Stimulated activated CD8-positive, alpha-beta memory T cell treated with anti-CD3 and anti-CD28 coated beads, Interleukin-12 subunit alpha, Interleukin-12 subunit beta, amount 100 ng/mL, for 24 hours (primary cell): ENCODE measurements at regions not wholly inside any gene's neighbourhood (a gene's known extent, or its start where the extent isn't known, plus 50 kb on each side); places are given as distances from the start of the nearest gene placed in this dataset.

Experiments used
- DNase-seq: peaks from one replicate; pipeline ENCODE4 v3.0.0-alpha.2; 2020; ENCODE audit errors: extremely low read depth

- no peak for DNase-seq
Observed at GRCh38 chr2:8517850-8518498, 163.9 kb upstream of the ID2 start.

GRCh38 chr2:8518979-8519668 lies 162.7 kb upstream of the ID2 start:
- no peak for DNase-seq

DNA sequence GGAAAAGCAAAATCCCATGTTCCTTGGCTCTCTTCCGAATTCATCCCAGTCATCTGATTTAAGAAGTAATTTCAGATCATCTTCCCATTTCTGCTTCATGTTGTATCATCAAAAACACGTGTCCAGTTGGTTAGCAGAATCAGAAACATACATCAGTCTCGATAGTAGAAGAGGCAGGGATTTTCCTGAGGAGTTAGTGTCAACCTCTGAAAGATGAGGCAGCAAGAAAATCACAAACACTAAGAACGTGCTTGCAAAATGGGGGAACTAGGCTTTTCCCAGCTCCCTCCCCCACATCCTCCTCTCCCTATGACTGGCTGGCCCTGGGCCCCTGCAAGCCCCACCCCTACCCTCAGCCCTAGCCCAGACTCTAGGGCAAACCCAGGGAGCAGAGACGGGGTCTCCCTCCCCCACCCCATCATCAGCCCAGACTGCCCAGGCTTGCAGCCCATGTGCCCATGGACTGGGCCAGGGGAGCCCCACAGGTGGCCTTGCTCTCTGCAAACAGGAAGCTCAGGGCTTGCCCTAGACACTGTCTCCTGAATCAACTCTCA lies 161.0 kb upstream of the ID2 start:
- DNase-seq: no peak

DNA sequence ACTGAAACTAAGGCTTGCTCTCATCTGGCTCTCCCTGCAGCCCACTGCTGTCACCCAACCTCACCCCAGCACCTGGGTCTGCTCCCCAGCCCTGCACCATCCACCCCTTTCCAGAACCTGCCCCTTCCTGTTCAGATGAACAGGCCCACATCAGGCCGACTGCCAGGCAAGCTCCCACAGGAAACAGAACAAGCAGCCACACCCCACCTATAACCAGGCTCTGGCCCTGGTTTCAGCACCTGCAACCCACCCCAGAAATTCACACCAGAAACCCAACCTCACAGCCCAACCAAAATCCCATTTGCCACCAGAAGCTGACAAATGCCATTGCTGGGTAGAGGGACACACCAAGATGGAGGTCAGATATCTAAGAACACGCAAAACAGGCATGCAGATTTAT lies 159.2 kb upstream of the ID2 start:
- DNase-seq: no peak

DNA sequence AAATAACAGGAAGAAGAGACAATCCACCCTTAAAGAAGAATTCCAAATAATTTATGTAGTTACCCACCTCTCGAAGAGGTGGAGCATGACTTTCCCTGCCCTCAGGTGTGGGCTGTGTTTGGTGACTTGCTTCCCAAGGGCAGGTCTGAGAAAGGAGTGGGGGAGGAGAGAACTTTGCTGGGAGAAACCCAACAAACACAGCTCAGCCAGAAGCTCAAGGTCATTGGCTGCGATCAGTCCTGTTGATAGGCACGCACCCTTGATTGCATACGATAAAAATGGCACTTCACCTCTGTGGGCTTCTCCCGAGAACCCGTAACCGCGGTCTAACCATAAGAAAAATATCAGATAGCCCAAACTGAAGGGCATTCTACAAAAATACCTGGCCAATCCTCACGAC lies 157.5 kb upstream of the ID2 start:
- DNase-seq: no peak

- DNase-seq: no peak
Observed at GRCh38 chr2:8524823-8525222, 157.0 kb upstream of the ID2 start.

GRCh38 chr2:8525236-8525581 lies 156.6 kb upstream of the ID2 start:
- DNase-seq: no peak

- DNase-seq: no peak
Observed at GRCh38 chr2:8525582-8526402, 156.1 kb upstream of the ID2 start.

GRCh38 chr2:8526403-8526696 lies 155.5 kb upstream of the ID2 start:
- DNase-seq: no peak

GRCh38 chr2:8527031-8527430 lies 154.8 kb upstream of the ID2 start:
- no peak for DNase-seq

DNA sequence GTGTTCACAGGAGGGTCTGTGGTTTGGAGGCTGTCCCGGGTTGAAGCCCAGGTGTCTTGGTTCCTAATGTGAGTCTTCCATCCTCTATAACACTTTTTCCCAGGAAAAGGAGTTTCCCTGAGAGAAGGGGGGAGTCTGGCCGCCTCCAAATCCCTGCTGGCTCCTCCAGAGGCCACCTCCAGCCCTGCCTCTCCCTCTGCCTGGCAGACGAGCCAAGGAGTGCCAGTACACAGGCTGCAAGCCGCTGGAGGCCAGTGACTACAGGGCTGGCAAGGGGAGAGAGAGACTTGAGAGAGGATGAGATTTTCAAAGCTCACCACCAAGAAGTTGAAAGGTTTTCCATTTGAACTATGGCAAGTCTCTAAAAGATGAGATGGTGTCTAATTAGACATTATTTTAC lies 154.2 kb upstream of the ID2 start:
- DNase-seq: no peak

DNA sequence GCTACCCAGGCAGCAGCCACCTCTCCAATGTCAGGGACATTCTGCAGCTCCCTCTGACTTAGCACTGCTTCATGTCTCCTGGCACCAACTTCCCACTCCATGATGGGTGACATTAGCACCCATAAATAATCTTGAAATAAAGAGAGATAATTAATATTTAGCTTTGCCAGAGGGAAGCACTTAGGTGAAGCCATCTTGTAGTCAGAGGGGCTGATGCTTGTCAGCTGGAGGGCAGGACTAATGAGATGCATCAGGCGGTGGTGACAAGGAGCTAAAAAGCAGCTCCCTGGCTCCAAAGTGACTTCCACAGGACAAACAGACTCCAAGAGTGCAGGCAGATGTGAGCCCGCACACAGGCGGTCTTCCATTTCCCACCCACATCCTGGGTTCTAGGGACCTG lies 153.0 kb upstream of the ID2 start:
- DNase-seq: no peak

DNA sequence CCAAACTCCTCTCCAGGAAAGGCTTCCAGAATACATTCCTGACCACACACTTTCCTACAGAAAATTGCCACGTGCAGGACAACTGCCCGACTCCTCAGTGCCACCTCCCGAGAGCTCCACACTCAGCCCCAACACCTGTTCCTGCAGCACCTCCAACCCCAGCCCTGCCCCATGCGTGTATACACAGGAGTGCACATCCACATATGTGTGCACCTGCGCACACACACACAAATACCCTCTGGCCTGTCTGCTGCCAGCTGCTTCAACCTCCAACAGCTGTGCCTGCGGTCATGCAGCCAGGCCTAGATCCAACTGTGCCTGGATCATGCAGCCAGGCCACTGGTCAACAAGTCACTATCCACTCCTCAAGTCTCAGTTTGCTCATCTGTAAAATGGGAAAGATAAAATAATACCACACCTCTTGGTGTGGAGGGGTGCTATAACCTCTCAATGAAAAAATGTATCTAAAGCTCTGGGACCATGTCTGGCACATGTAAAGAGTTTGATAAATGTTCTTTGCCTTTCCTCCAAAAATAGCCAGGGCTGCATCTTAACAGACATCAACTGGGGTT lies 152.1 kb upstream of the ID2 start:
- DNase-seq: no peak

DNA sequence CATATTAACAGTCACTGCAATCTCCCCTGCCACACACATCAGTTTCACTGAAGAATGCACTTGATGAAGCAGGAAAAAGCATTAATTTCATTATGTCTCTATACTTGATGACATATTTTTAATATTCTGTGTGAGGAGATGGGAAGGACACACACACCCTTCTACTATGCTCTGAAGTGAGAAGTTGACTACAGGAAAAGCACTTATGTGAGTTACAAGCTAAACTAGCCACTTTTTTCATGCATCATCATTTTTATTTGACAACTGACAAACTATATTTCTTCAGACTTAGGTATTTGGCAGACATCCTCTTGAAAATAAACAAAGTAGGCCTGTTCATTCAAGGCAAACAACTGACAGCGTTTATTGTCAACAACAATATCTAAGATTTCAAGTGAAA lies 150.4 kb upstream of the ID2 start:
- no peak for DNase-seq

DNA sequence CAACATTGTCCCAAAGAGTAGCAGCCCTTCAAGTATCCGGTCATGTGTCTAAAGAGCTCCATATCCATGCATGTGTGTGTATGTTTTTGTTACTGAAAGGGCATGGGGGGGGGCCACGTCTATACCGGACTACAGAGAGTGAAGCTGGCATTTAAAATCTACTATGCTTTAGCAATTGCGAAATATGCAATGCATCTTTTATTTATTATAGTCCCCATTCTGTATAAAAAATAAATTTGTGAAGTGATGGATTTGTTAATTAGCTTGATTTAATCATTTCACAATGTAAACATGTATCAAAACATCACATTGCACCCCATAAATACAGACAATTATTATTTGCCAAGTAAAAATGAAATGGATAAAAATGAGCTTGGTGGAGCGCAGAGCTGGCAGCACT lies 149.4 kb upstream of the ID2 start:
- DNase-seq: no peak

GRCh38 chr2:8533923-8534322 lies 147.9 kb upstream of the ID2 start:
- DNase-seq: no peak

GRCh38 chr2:8534386-8534728 lies 147.5 kb upstream of the ID2 start:
- DNase-seq: no peak

GRCh38 chr2:8534729-8535468 lies 147.0 kb upstream of the ID2 start:
- DNase-seq: no peak

- no peak for DNase-seq
Observed at GRCh38 chr2:8535469-8535795, 146.4 kb upstream of the ID2 start.

- DNase-seq: no peak
Observed at GRCh38 chr2:8535821-8536685, 145.8 kb upstream of the ID2 start.
